Progenitor cell of endocrine pancreas (in vitro differentiated cells): ENCODE measurements at regions not wholly inside any gene's neighbourhood (a gene's known extent, or its start where the extent isn't known, plus 50 kb on each side); places are given as distances from the start of the nearest gene placed in this dataset.

ENCODE experiments used
- DNase-seq: peaks from one replicate; pipeline ENCODE4 v3.0.0; 2021; ENCODE audit warnings: low spot score; ENCODE audit not compliant: unreplicated experiment
- H3K27ac Mint-ChIP-seq: 2 replicates; pipeline ENCODE4 v1.8.0; 2021; ENCODE audit warnings: mild to moderate bottlenecking, moderate library complexity, mixed read lengths
- H3K27me3 Mint-ChIP-seq: 2 replicates; pipeline ENCODE4 v1.8.0; 2021; ENCODE audit warnings: mixed read lengths
- H3K36me3 Mint-ChIP-seq: 2 replicates; pipeline ENCODE4 v1.8.0; 2022; ENCODE audit warnings: mixed read lengths; ENCODE audit not compliant: insufficient read depth
- H3K4me1 Mint-ChIP-seq: 2 replicates; pipeline ENCODE4 v1.8.0; 2021; ENCODE audit warnings: low read depth, mixed read lengths
- H3K4me3 Mint-ChIP-seq: 2 replicates; pipeline ENCODE4 v1.8.0; 2021; ENCODE audit warnings: low read depth, mild to moderate bottlenecking, moderate library complexity, mixed read lengths
- H3K9me3 Mint-ChIP-seq: 2 replicates; pipeline ENCODE4 v1.8.0; 2021; ENCODE audit warnings: low read depth, mixed read lengths
- TF ChIP-seq, protein P1 (sequence below): fragments of 200-600 bp; sonication (generic); IDR thresholded peaks from one replicate; pipeline ENCODE4 v1.5.0; 2021; ENCODE audit warnings: antibody characterized with exemption, mild to moderate bottlenecking; ENCODE audit not compliant: unreplicated experiment

DNA sequence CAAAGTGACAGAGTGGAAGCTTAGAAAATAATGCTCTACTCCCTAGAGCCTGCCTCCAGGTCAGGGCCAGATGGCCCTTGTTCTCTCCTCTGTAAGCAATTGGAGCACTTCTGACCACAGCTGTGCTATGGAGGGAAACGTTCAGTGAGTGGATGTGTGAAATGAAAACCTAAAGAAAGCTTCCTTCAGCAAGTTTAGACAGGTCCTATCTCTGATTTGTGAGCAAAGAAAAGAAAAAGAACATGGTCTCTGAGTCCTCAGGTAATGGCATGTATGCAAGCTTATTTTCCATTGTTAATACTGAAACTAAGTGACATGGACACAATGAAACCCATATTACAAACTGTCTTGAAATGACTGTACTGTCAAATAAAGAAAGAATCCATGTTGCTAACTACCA lies 1486.8 kb downstream of the EFNB2 start:
- TF ChIP-seq, protein P1, sequence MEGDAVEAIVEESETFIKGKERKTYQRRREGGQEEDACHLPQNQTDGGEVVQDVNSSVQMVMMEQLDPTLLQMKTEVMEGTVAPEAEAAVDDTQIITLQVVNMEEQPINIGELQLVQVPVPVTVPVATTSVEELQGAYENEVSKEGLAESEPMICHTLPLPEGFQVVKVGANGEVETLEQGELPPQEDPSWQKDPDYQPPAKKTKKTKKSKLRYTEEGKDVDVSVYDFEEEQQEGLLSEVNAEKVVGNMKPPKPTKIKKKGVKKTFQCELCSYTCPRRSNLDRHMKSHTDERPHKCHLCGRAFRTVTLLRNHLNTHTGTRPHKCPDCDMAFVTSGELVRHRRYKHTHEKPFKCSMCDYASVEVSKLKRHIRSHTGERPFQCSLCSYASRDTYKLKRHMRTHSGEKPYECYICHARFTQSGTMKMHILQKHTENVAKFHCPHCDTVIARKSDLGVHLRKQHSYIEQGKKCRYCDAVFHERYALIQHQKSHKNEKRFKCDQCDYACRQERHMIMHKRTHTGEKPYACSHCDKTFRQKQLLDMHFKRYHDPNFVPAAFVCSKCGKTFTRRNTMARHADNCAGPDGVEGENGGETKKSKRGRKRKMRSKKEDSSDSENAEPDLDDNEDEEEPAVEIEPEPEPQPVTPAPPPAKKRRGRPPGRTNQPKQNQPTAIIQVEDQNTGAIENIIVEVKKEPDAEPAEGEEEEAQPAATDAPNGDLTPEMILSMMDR, result no peak
- no peak overlapping the region for H3K27ac Mint-ChIP-seq
- H3K4me3 Mint-ChIP-seq, result no peak overlapping the region
- H3K9me3 Mint-ChIP-seq, result no peaks in the 10 kb centered on the region
- DNase-seq, result no peak
- no peaks in the 10 kb centered on the region for H3K36me3 Mint-ChIP-seq
- no peaks in the 10 kb centered on the region for H3K27me3 Mint-ChIP-seq
- no peaks in the 10 kb centered on the region for H3K4me1 Mint-ChIP-seq

DNA sequence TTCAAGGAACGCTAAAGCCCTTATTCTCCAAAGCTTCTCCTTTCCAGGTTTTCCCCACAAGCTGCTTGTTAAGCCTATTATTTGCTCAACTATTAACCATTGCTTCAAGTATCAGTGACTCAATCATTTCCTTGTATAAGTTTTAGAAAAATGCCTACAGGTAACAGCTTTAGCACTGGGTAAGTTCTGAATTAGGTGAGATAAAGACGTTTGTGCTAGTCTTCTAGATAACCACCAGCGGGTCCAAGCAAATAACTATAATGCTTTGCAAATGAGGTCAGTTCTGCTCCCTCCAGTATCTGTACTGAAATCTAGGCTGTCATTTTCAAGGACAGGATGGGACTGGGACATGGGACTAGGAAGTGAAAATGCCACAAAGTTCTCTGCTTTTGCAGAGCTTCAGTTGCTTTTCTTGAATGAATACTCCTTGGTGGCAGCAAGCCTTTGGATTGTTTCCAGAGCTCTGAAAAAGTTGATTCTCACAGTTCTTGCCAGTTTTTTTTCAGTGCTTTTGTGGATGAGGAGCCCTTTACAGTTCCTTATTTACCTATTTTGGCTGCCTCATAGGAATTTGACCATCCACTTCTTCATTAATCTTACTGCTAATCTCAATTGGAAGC lies 1487.7 kb downstream of the EFNB2 start:
- H3K27ac Mint-ChIP-seq, result no peak overlapping the region
- TF ChIP-seq, protein P1, result no peak
- no peaks in the 10 kb centered on the region for H3K27me3 Mint-ChIP-seq
- H3K9me3 Mint-ChIP-seq, result peaks cover 2% of the 10 kb centered on the region
- H3K4me1 Mint-ChIP-seq, result no peaks in the 10 kb centered on the region
- DNase-seq, result no peak
- no peaks in the 10 kb centered on the region for H3K36me3 Mint-ChIP-seq
- no peak overlapping the region for H3K4me3 Mint-ChIP-seq

GRCh38 chr13:105037110-105037509 lies 1498.4 kb downstream of the EFNB2 start:
- Mint-ChIP-seq H3K27me3 (no peaks in the 10 kb centered on the region), H3K4me3 (no peak overlapping the region), H3K9me3 (peaks cover 9% of the 10 kb centered on the region), H3K4me1 (peaks cover 2% of the 10 kb centered on the region), H3K27ac (no peak overlapping the region), H3K36me3 (no peaks in the 10 kb centered on the region)
- no peak for DNase-seq
- TF ChIP-seq, protein P1, result no peak

- H3K9me3 Mint-ChIP-seq, result no peaks in the 10 kb centered on the region
- peaks cover 3% of the 10 kb centered on the region for H3K27me3 Mint-ChIP-seq
- TF ChIP-seq, protein P1, result no peak
- no peak overlapping the region for H3K4me3 Mint-ChIP-seq
- no peaks in the 10 kb centered on the region for H3K36me3 Mint-ChIP-seq
- no peak overlapping the region for H3K27ac Mint-ChIP-seq
- peaks cover 2% of the 10 kb centered on the region for H3K4me1 Mint-ChIP-seq
- DNase-seq, result no peak
Measured at GRCh38 chr13:105035092-105035491, 1500.4 kb downstream of the EFNB2 start.

DNA sequence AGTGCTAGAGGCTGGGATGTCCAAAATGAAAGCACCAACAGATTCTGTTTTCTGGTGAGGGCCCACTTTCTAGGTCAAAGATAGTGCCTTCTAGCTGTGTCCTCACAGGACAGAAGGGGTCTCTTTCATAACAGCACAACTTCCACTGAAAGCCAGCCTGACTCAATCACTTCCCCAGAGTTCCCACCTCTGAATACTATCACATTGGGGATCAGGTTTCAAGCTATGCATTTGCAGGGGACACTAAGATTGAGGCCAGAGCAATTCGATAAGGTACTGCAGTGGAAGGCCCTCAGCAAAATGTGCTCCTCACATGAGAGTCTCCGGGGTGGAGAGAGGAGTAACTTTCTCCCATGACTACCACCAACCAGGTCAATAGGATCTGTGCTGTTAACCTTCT lies 1501.5 kb downstream of the EFNB2 start:
- DNase-seq, result no peak
- H3K4me1 Mint-ChIP-seq, result peaks cover 2% of the 10 kb centered on the region
- TF ChIP-seq, protein P1, result no peak
- no peak overlapping the region for H3K4me3 Mint-ChIP-seq
- peaks cover 3% of the 10 kb centered on the region for H3K27me3 Mint-ChIP-seq
- no peak overlapping the region for H3K27ac Mint-ChIP-seq
- H3K36me3 Mint-ChIP-seq, result no peaks in the 10 kb centered on the region
- no peaks in the 10 kb centered on the region for H3K9me3 Mint-ChIP-seq
